BJ (cell line): ENCODE measurements at regions not wholly inside any gene's neighbourhood (a gene's known extent, or its start where the extent isn't known, plus 50 kb on each side); places are given as distances from the start of the nearest gene placed in this dataset.

Experiments used
- CTCF ChIA-PET: fragments of 350-600 bp; formaldehyde crosslinking; extraction: SDS; loops from one replicate; lab custom pipeline; 2021; ENCODE audit warnings: antibody characterized with exemption, inconsistent platforms; lab: Yijun Ruan, JAX
- POLR2A ChIA-PET: fragments of 300-600 bp; sonication (Branson Sonifier 250); formaldehyde crosslinking; extraction: SDS; loops from one replicate; lab custom pipeline; 2021; ENCODE audit warnings: antibody characterized with exemption; lab: Charles Lee
- DNase-seq: peaks from one replicate; pipeline ENCODE4 v3.0.0-alpha.2; 2011; ENCODE audit warnings: low read depth
- H3K27me3 ChIP-seq: 2 replicates; pipeline ENCODE4 v1.6.0; 2011; ENCODE audit warnings: low read length; ENCODE audit not compliant: control insufficient read depth, insufficient read depth
- H3K36me3 ChIP-seq: 2 replicates; pipeline ENCODE4 v1.5.1; 2011; ENCODE audit warnings: low read length; ENCODE audit not compliant: control insufficient read depth, insufficient read depth
- H3K4me3 ChIP-seq: 2 replicates; pipeline ENCODE4 v1.5.1; 2011; ENCODE audit warnings: low read depth, mild to moderate bottlenecking, control low read depth, low read length
- CTCF ChIP-seq: IDR thresholded peaks from 2 replicates; pipeline ENCODE4 v1.5.1; 2011; ENCODE audit warnings: low read depth, mild to moderate bottlenecking, control low read depth, inconsistent platforms, low read length, moderate library complexity; ENCODE audit not compliant: insufficient read depth

- TF ChIP-seq CTCF: no peak
- Histone ChIP-seq H3K36me3 (no peaks in the 10 kb centered on the region), H3K27me3 (no peaks in the 10 kb centered on the region), H3K4me3 (no peak overlapping the region)
- ChIA-PET CTCF (no interaction called here), POLR2A (no interaction called here)
- no peak for DNase-seq
Measured at GRCh38 chr11:39681428-39681827, 1778.0 kb downstream of the LRRC4C start.

GRCh38 chr11:39678996-39679395 is 1780.5 kb downstream of the LRRC4C start:
- DNase-seq: no peak
- POLR2A ChIA-PET: no interaction called here
- no peak for TF ChIP-seq CTCF
- H3K36me3 ChIP-seq: no peaks in the 10 kb centered on the region
- no peak overlapping the region for H3K4me3 ChIP-seq
- CTCF ChIA-PET: no interaction called here
- H3K27me3 ChIP-seq: no peaks in the 10 kb centered on the region

GRCh38 chr11:39675171-39675570 is 1784.3 kb downstream of the LRRC4C start:
- no peak for TF ChIP-seq CTCF
- CTCF ChIA-PET: no interaction called here
- POLR2A ChIA-PET: no interaction called here
- Histone ChIP-seq H3K36me3 (no peaks in the 10 kb centered on the region), H3K27me3 (no peaks in the 10 kb centered on the region), H3K4me3 (no peak overlapping the region)
- no peak for DNase-seq

- CTCF ChIA-PET: interaction anchor here (0.8 kb wide), 1 partner anchor 22 kb away, joined by 3 read pairs; no protein-coding TSS in a partner anchor
- H3K27me3 ChIP-seq: no peaks in the 10 kb centered on the region
- no peak for TF ChIP-seq CTCF
- no peak for DNase-seq
- no peaks in the 10 kb centered on the region for H3K36me3 ChIP-seq
- POLR2A ChIA-PET: no interaction called here
- no peak overlapping the region for H3K4me3 ChIP-seq
Measured at GRCh38 chr11:39674761-39675160, 1784.7 kb downstream of the LRRC4C start.

- H3K4me3 ChIP-seq: no peak overlapping the region
- CTCF ChIA-PET: interaction anchor here (0.8 kb wide), 1 partner anchor 22 kb away, joined by 3 read pairs; no protein-coding TSS in a partner anchor
- POLR2A ChIA-PET: no interaction called here
- TF ChIP-seq CTCF: no peak
- DNase-seq: no peak
- no peaks in the 10 kb centered on the region for H3K27me3 ChIP-seq
- H3K36me3 ChIP-seq: no peaks in the 10 kb centered on the region
Measured at GRCh38 chr11:39674024-39674423, 1785.4 kb downstream of the LRRC4C start.
